SU-DHL-6 (cell line): ENCODE measurements at regions not wholly inside any gene's neighbourhood (a gene's known extent, or its start where the extent isn't known, plus 50 kb on each side); places are given as distances from the start of the nearest gene placed in this dataset.

Source experiments
- EZH2phosphoT487 ChIP-seq: fragments of 200-600 bp; sonication (generic), shearing (Covaris generic); conservative IDR thresholded peaks from 2 replicates; pipeline ENCODE4 v1.6.1; 2018; ENCODE audit warnings: mild to moderate bottlenecking, antibody characterized with exemption, low read length, moderate library complexity, mixed read lengths
- TF ChIP-seq, protein P1 (sequence below): fragments of 200-600 bp; sonication (generic); IDR thresholded peaks from one replicate; pipeline ENCODE4 v1.5.1; 2017; ENCODE audit warnings: antibody characterized with exemption, mild to moderate bottlenecking, low read length, moderate library complexity; ENCODE audit not compliant: insufficient read depth, poor library complexity, severe bottlenecking

GRCh38 chr9:87026204-87026603 lies 78.9 kb upstream of the GAS1 start:
- TF ChIP-seq, protein P1, sequence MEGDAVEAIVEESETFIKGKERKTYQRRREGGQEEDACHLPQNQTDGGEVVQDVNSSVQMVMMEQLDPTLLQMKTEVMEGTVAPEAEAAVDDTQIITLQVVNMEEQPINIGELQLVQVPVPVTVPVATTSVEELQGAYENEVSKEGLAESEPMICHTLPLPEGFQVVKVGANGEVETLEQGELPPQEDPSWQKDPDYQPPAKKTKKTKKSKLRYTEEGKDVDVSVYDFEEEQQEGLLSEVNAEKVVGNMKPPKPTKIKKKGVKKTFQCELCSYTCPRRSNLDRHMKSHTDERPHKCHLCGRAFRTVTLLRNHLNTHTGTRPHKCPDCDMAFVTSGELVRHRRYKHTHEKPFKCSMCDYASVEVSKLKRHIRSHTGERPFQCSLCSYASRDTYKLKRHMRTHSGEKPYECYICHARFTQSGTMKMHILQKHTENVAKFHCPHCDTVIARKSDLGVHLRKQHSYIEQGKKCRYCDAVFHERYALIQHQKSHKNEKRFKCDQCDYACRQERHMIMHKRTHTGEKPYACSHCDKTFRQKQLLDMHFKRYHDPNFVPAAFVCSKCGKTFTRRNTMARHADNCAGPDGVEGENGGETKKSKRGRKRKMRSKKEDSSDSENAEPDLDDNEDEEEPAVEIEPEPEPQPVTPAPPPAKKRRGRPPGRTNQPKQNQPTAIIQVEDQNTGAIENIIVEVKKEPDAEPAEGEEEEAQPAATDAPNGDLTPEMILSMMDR: no peak
- TF ChIP-seq EZH2phosphoT487: no peak
